A549 (cell line): ENCODE measurements at regions not wholly inside any gene's neighbourhood (a gene's known extent, or its start where the extent isn't known, plus 50 kb on each side); places are given as distances from the start of the nearest gene placed in this dataset.

Experiments
- ATAC-seq, 2 experiments: fragments of 200-7000 bp in 1 of 2; fragments of >200 bp in 1 of 2; cut with Nextera tagmentation in 1 of 2; cut with Tn5 transposase in 1 of 2; 3 replicates each; pipeline versions ENCODE4 v1.8.0 to v1.9.1; 2018 to 2020; ENCODE audit warnings: mild to moderate bottlenecking in 1 of 2, moderate library complexity in 1 of 2
- CTCF ChIA-PET: fragments of 300-600 bp; sonication (Branson Sonifier 250); formaldehyde crosslinking; extraction: SDS; loops from one replicate; lab custom pipeline; 2021; ENCODE audit warnings: antibody characterized with exemption, inconsistent platforms; lab: Yijun Ruan, JAX
- POLR2A ChIA-PET: fragments of 350-600 bp; formaldehyde crosslinking; extraction: SDS; loops from one replicate; lab custom pipeline; 2021; ENCODE audit warnings: antibody characterized with exemption, inconsistent platforms; lab: Yijun Ruan, JAX
- DNase-seq, 2 experiments: peaks; one replicate each; pipeline versions ENCODE4 v3.0.0 to v3.0.0-alpha.2; 2011 to 2016; ENCODE audit warnings: low read depth in 1 of 2, low spot score in 1 of 2
- FAIRE-seq: peaks from 2 replicates; lab custom pipeline; 2011; peaks lifted over from hg19 to GRCh38; lab: Jason Lieb, UNC
- H3K27ac ChIP-seq, 2 experiments: fragments of >200 bp; sonication (Bioruptor Twin); formaldehyde crosslinking; 3 replicates each; pipeline ENCODE4 v1.5.1; 2016 to 2017
- H3K4me1 ChIP-seq: fragments of >200 bp; sonication (Bioruptor Twin); formaldehyde crosslinking; 3 replicates; pipeline ENCODE4 v1.6.1; 2016
- H3K4me2 ChIP-seq: fragments of >200 bp; sonication (Bioruptor Twin); formaldehyde crosslinking; 3 replicates; pipeline ENCODE4 v1.6.1; 2016
- H3K4me3 ChIP-seq: fragments of >200 bp; sonication (Bioruptor Twin); formaldehyde crosslinking; 3 replicates; pipeline ENCODE4 v1.5.1; 2016
- H3K9me3 ChIP-seq: fragments of >200 bp; sonication (Bioruptor Twin); formaldehyde crosslinking; 3 replicates; pipeline ENCODE4 v1.6.1; 2016
- BHLHE40 ChIP-seq: IDR thresholded peaks from 2 replicates; pipeline ENCODE4 v1.6.1; 2012; ENCODE audit warnings: low read depth, low read length, inconsistent platforms
- CEBPB ChIP-seq, 2 experiments: fragments of >200 bp in 1 of 2; sonication (Bioruptor Twin) in 1 of 2; formaldehyde crosslinking in 1 of 2; IDR thresholded peaks; 2 replicates each; pipeline ENCODE4 v1.6.1; 2012 to 2016
- CHD4 ChIP-seq: fragments of 200-600 bp; sonication (generic); IDR thresholded peaks from 2 replicates; pipeline ENCODE4 v1.6.1; 2016; ENCODE audit warnings: antibody characterized with exemption, mild to moderate bottlenecking, borderline replicate concordance
- CTCF ChIP-seq: fragments of >200 bp; sonication (Bioruptor Twin); formaldehyde crosslinking; IDR thresholded peaks from 3 replicates; pipeline ENCODE4 v1.5.1; 2016
- EHMT2 ChIP-seq: fragments of 200-600 bp; sonication (generic); IDR thresholded peaks from 2 replicates; pipeline ENCODE4 v1.6.1; 2016; ENCODE audit warnings: antibody characterized with exemption, low read depth, mild to moderate bottlenecking, moderate library complexity
- ESRRA ChIP-seq: fragments of 150-350 bp; IDR thresholded peaks from 2 replicates; pipeline ENCODE4 v1.6.1; 2014; ENCODE audit warnings: mild to moderate bottlenecking, low read length, borderline replicate concordance
- FOSL2 ChIP-seq, 2 experiments: fragments of 450-650 bp in 1 of 2; fragments of >200 bp in 1 of 2; sonication (Bioruptor Twin) in 1 of 2; formaldehyde crosslinking; IDR thresholded peaks; 2 replicates each; pipeline versions ENCODE4 v1.5.0 to v1.6.1; 2016 to 2020; ENCODE audit warnings: mild to moderate bottlenecking in 1 of 2, moderate library complexity in 1 of 2
- HDAC2 ChIP-seq: fragments of 200-600 bp; sonication (generic); IDR thresholded peaks from 2 replicates; pipeline ENCODE4 v1.6.1; 2016
- HEYL ChIP-seq: fragments of 250-450 bp; sonication (Bioruptor Pico); IDR thresholded peaks from 2 replicates; pipeline ENCODE4 v1.8.0; 2021; ENCODE audit warnings: mild to moderate bottlenecking, moderate library complexity
- HMGXB4 ChIP-seq: fragments of 250-450 bp; sonication (Bioruptor Pico); IDR thresholded peaks from 2 replicates; pipeline ENCODE4 v1.5.0; 2021; ENCODE audit warnings: mild to moderate bottlenecking, moderate library complexity, borderline replicate concordance
- HOXB5 ChIP-seq: fragments of 250-450 bp; sonication (Bioruptor Pico); IDR thresholded peaks from 2 replicates; pipeline ENCODE4 v1.5.0; 2020; ENCODE audit warnings: mild to moderate bottlenecking, moderate library complexity
- KDM5A ChIP-seq: fragments of 200-600 bp; sonication (generic); IDR thresholded peaks from 2 replicates; pipeline ENCODE4 v1.6.1; 2016; ENCODE audit warnings: antibody characterized with exemption, mild to moderate bottlenecking
- NR3C1 ChIP-seq: fragments of >200 bp; sonication (Bioruptor Twin); formaldehyde crosslinking; IDR thresholded peaks from 3 replicates; pipeline ENCODE4 v1.6.1; 2017
- POLR2A ChIP-seq: IDR thresholded peaks from 2 replicates; pipeline ENCODE4 v1.6.1; 2012; ENCODE audit warnings: mild to moderate bottlenecking, low read length
- REST ChIP-seq: fragments of 200-600 bp; sonication (generic); IDR thresholded peaks from 2 replicates; pipeline ENCODE4 v1.6.1; 2016; ENCODE audit warnings: antibody characterized with exemption, mild to moderate bottlenecking, moderate library complexity
- RFX5 ChIP-seq: fragments of 450-650 bp; IDR thresholded peaks from 2 replicates; pipeline ENCODE4 v1.7.1; 2014; ENCODE audit warnings: antibody characterized with exemption, mild to moderate bottlenecking, moderate library complexity
- TP53 ChIP-seq: fragments of 250-450 bp; sonication (Bioruptor Pico); IDR thresholded peaks from 2 replicates; pipeline ENCODE4 v1.5.0; 2021; ENCODE audit warnings: mild to moderate bottlenecking, moderate library complexity
- ZNF302 ChIP-seq: fragments of 250-450 bp; sonication (Bioruptor Pico); IDR thresholded peaks from 2 replicates; pipeline ENCODE4 v1.9.0; 2021; ENCODE audit warnings: inconsistent platforms, mild to moderate bottlenecking, moderate library complexity
- WGBS: methylation state at CpG from one replicate; pipeline ENCODE4 v1.1.6; 2017; ENCODE audit errors: missing lambda C conversion rate; 5-methylcytosine and 5-hydroxymethylcytosine counted together
- TF ChIP-seq, protein P1 (sequence below): fragments of >200 bp; sonication (Bioruptor Twin); formaldehyde crosslinking; IDR thresholded peaks from 3 replicates; pipeline ENCODE4 v1.6.1; 2016
- TF ChIP-seq, protein P2 (sequence below): IDR thresholded peaks from 2 replicates; pipeline ENCODE4 v1.6.1; 2012

DNA sequence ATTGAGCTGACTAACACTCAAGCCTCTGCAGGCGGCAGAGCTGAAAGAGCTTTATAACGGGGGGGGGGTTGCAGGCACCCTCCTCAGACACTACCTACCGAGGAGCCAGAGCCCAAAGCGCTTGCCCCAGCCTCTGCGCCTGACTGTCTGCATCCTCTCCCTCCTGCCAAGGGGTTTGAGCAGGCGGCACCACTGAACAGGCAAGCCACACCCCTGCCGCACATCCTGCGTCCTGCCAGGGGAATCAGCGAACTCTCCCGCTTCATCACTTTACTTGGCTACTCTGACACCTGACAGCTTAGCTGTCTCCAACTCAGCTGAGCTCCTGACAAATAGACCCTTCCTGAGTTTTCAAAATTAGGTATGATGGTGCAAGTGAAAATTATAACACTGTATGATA is 432.6 kb upstream of the ANKRD30A start:
- CTCF ChIA-PET, result no interaction called here
- H3K4me1 ChIP-seq, result no peaks in the 10 kb centered on the region
- no peak overlapping the region for H3K4me2 ChIP-seq
- no peak overlapping the region for H3K27ac ChIP-seq
- no peak overlapping the region for H3K4me3 ChIP-seq
- ATAC-seq (no peak), FAIRE-seq (no peak), DNase-seq (no peak)
- TF ChIP-seq NR3C1, result no peak
- TF ChIP-seq HOXB5 (CRISPR knock-in tag), result no peak
- TF ChIP-seq KDM5A, result no peak
- TF ChIP-seq CHD4, result no peak
- no peak for TF ChIP-seq RFX5
- TF ChIP-seq, protein P1, sequence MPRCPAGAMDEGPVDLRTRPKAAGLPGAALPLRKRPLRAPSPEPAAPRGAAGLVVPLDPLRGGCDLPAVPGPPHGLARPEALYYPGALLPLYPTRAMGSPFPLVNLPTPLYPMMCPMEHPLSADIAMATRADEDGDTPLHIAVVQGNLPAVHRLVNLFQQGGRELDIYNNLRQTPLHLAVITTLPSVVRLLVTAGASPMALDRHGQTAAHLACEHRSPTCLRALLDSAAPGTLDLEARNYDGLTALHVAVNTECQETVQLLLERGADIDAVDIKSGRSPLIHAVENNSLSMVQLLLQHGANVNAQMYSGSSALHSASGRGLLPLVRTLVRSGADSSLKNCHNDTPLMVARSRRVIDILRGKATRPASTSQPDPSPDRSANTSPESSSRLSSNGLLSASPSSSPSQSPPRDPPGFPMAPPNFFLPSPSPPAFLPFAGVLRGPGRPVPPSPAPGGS, result no peak
- no peak for TF ChIP-seq HDAC2
- TF ChIP-seq HEYL (CRISPR knock-in tag), result no peak
- TF ChIP-seq, protein P2, sequence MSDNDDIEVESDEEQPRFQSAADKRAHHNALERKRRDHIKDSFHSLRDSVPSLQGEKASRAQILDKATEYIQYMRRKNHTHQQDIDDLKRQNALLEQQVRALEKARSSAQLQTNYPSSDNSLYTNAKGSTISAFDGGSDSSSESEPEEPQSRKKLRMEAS, result no peak
- no peak for TF ChIP-seq EHMT2
- no peak for TF ChIP-seq TP53 (CRISPR knock-in tag)
- no peak for TF ChIP-seq ZNF302
- POLR2A ChIA-PET, result no interaction called here
- H3K9me3 ChIP-seq, result 0 out of 3 replicates have a peak, but pooled peaks cover under 1% of the 10 kb centered on the region
- WGBS, result 71% methylated on average over 9 of the region's 10 CpGs

GRCh38 chr10:36688717-36689116 is 436.7 kb upstream of the ANKRD30A start:
- no peak for DNase-seq
- WGBS, result 69% methylated on average over 1 of the region's 1 CpG
- no peak overlapping the region for H3K4me3 ChIP-seq
- peaks cover 5% of the 10 kb centered on the region; the same call in 1 of the 3 replicates for H3K9me3 ChIP-seq
- ChIA-PET CTCF (interaction anchor here (1.6 kb wide), 1 partner anchor 9 kb away, joined by 3 read pairs; no protein-coding TSS in a partner anchor), POLR2A (no interaction called here)
- H3K4me2 ChIP-seq, result no peak overlapping the region
- no peak for FAIRE-seq
- H3K27ac ChIP-seq, result no peak overlapping the region
- H3K4me1 ChIP-seq, result no peaks in the 10 kb centered on the region
- no peak for ATAC-seq
- TF ChIP-seq FOSL2 (IDR thresholded peaks at IDR 0.05), result no peak
- TF ChIP-seq FOSL2 (CRISPR knock-in tag; IDR thresholded peaks at IDR 0.05), result no peak
- no peak for TF ChIP-seq HMGXB4 (CRISPR knock-in tag)
- TF ChIP-seq ESRRA, result no peak
- TF ChIP-seq CEBPB (IDR thresholded peaks at IDR 0.05), result no peak
- no peak for TF ChIP-seq REST
- no peak for TF ChIP-seq POLR2A
- TF ChIP-seq BHLHE40, result no peak
- TF ChIP-seq CTCF, result no peak
